Thyroid gland (tissue), 4 donors: ENCODE measurements at regions not wholly inside any gene's neighbourhood (a gene's known extent, or its start where the extent isn't known, plus 50 kb on each side); places are given as distances from the start of the nearest gene placed in this dataset.

Source experiments
- CTCF ChIP-seq, 6 experiments: fragments of 200-600 bp in 3 of 6; fragments of 450-650 bp in 3 of 6; sonication (generic) in 3 of 6; IDR thresholded peaks; one replicate each; pipeline ENCODE4 v1.5.1; 2016 to 2019; ENCODE audit warnings: antibody characterized with exemption in 6 of 6, mild to moderate bottlenecking in 2 of 6, inconsistent platforms in 1 of 6, moderate library complexity in 1 of 6
- POLR2A ChIP-seq, 2 donors: fragments of 450-650 bp; IDR thresholded peaks; one replicate each; pipeline ENCODE4 v1.6.1; 2017; ENCODE audit warnings: antibody characterized with exemption in 2 of 2, mild to moderate bottlenecking in 2 of 2, moderate library complexity in 1 of 2

GRCh38 chr20:51968151-51968550 is 165.8 kb upstream of the SALL4 start:
- no peak for TF ChIP-seq CTCF (IDR thresholded peaks at IDR 0.05)
- no peak for TF ChIP-seq POLR2A (IDR thresholded peaks at IDR 0.05)
